ENCODE measurements at regions not wholly inside any gene's neighbourhood (a gene's known extent, or its start where the extent isn't known, plus 50 kb on each side); places are given as distances from the start of the nearest gene placed in this dataset.

- H3K4me1 Mint-ChIP-seq (ENCODE audit: low read depth) = no peaks in the 10 kb centered on the region
- no peak overlapping the region for H3K4me3 Mint-ChIP-seq
- no peak for DNase-seq
- H3K27ac Mint-ChIP-seq = no peak overlapping the region
- ATAC-seq (replicated peaks in 1 of 2) = no peak
- H3K27me3 Mint-ChIP-seq (ENCODE audit: low read depth) = no peaks in the 10 kb centered on the region
- peaks cover 0 to 2% of the 10 kb centered on the region in 2 donors for H3K9me3 Mint-ChIP-seq
- H3K36me3 Mint-ChIP-seq (ENCODE audit: insufficient read depth in 2 of 2) = no peaks in the 10 kb centered on the region
Measured at GRCh38 chr1:170377440-170377839, 154.5 kb upstream of the GORAB start.

- Mint-ChIP-seq H3K27ac (no peak overlapping the region), H3K4me1 (ENCODE audit: low read depth) (no peaks in the 10 kb centered on the region), H3K27me3 (ENCODE audit: low read depth) (no peaks in the 10 kb centered on the region), H3K36me3 (ENCODE audit: insufficient read depth in 2 of 2) (no peaks in the 10 kb centered on the region), H3K4me3 (no peak overlapping the region), H3K9me3 (peaks cover 0 to 2% of the 10 kb centered on the region in 2 donors)
- ATAC-seq (replicated peaks in 1 of 2) (no peak), DNase-seq (no peak)
Measured at GRCh38 chr1:170377896-170378634, 153.9 kb upstream of the GORAB start.

GRCh38 chr1:170385750-170386149 is 146.2 kb upstream of the GORAB start:
- Mint-ChIP-seq H3K4me3 (no peak overlapping the region), H3K27me3 (ENCODE audit: low read depth) (no peaks in the 10 kb centered on the region), H3K27ac (no peak overlapping the region), H3K36me3 (ENCODE audit: insufficient read depth in 2 of 2) (no peaks in the 10 kb centered on the region), H3K4me1 (ENCODE audit: low read depth) (no peaks in the 10 kb centered on the region), H3K9me3 (no peaks in the 10 kb centered on the region)
- no peak for DNase-seq
- ATAC-seq (replicated peaks in 1 of 2) = no peak

DNA sequence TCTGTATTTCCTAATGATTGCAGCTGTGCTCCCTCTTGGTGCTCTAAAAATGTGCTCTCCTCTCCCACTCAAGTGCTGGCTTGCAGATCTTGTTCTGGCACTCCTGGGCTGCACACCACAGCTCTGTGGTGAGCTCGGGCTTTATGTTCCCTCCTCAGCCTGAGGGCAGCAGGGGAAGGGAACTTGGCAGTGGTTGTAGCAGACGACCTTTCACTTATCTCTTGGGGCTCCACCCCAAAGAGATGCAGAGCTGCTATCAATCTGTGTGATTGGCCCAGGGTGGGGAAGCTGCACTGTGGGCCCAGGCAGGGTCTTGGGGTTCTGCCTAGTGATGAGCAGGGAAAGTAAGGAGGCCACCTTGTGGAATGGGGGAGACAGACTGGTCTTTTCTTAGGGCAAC is 143.5 kb upstream of the GORAB start:
- ATAC-seq (replicated peaks in 1 of 2) (no peak), DNase-seq (no peak)
- Mint-ChIP-seq H3K4me1 (ENCODE audit: low read depth) (no peaks in the 10 kb centered on the region), H3K9me3 (no peaks in the 10 kb centered on the region), H3K36me3 (ENCODE audit: insufficient read depth in 2 of 2) (no peaks in the 10 kb centered on the region), H3K27ac (no peak overlapping the region), H3K4me3 (no peak overlapping the region), H3K27me3 (ENCODE audit: low read depth) (no peaks in the 10 kb centered on the region)

GRCh38 chr1:170395149-170395548 is 136.8 kb upstream of the GORAB start:
- Mint-ChIP-seq H3K4me3 (no peak overlapping the region), H3K27ac (no peak overlapping the region), H3K36me3 (ENCODE audit: insufficient read depth in 2 of 2) (no peaks in the 10 kb centered on the region), H3K4me1 (ENCODE audit: low read depth) (no peaks in the 10 kb centered on the region), H3K9me3 (peaks cover 0 to 4% of the 10 kb centered on the region in 2 donors), H3K27me3 (ENCODE audit: low read depth) (no peaks in the 10 kb centered on the region)
- DNase-seq (no peak), ATAC-seq (replicated peaks in 1 of 2) (no peak)

DNA sequence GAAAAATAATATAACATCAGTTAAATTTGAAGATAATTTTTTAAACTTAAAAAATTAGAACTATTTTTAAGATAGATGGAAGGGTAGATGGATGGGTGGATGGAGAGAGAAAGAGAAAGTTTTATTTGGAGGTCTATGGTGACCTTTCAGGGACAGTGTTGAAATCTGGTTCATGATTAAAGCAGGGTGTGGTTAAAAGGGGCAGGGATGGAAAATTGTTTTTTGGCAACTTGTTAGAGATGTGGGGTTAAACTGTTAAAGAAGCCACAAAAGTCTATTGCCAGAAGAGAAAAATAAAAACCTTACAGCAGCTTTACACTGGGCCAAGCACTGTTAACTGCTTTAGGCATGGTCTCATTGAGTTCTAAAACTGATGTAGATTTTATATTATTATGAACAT is 134.9 kb upstream of the GORAB start:
- Mint-ChIP-seq H3K4me1 (ENCODE audit: low read depth) (no peaks in the 10 kb centered on the region), H3K36me3 (ENCODE audit: insufficient read depth in 2 of 2) (no peaks in the 10 kb centered on the region), H3K9me3 (peaks cover 0 to 4% of the 10 kb centered on the region in 2 donors), H3K27me3 (ENCODE audit: low read depth) (no peaks in the 10 kb centered on the region), H3K4me3 (no peak overlapping the region), H3K27ac (no peak overlapping the region)
- DNase-seq (no peak), ATAC-seq (replicated peaks in 1 of 2) (no peak)

DNA sequence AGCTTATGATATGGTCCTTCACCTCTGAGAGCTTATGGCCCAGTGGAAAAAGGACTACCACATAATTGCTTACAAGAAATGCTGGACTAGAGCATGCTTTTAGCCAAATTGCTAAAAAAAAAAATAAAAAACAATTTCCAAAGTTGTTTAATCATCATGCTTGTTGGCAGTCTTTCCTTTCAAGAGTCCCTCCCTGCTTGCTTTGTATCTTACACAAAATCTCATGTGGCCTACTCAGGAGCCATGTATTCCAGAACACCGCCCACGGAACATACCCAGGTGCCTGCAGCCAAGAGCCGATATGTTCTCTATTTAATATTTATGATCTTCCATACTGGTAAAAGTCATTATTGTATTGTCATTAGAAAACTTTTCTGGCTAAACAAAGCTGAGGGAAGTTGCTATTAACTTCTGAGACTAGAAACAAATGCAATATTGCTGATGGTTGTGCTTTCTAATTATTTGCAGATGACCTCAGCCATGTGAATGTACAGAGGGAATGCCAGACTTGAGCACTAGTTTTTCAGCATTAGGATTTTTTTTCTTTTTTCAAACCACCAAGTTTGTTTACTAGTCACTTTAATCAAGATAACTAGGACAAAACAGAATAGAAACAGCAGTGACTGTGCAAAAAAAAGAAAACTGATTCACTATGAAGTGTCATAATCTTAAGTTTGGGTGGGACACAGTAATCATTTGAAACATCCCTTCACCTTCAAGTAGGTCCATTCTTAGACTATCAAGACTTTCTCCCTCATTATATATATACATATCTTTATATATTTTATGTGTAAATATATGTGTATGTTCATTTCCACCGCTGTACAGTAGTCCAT is 129.3 kb upstream of the GORAB start:
- DNase-seq (no peak), ATAC-seq (replicated peaks in 1 of 2) (no peak)
- Mint-ChIP-seq H3K4me3 (no peak overlapping the region), H3K27ac (no peak overlapping the region), H3K4me1 (ENCODE audit: low read depth) (no peaks in the 10 kb centered on the region), H3K9me3 (no peaks in the 10 kb centered on the region), H3K27me3 (ENCODE audit: low read depth) (no peaks in the 10 kb centered on the region), H3K36me3 (ENCODE audit: insufficient read depth in 2 of 2) (no peaks in the 10 kb centered on the region)

GRCh38 chr1:170407138-170407537 is 124.8 kb upstream of the GORAB start:
- Mint-ChIP-seq H3K4me3 (no peak overlapping the region), H3K9me3 (no peaks in the 10 kb centered on the region)

DNA sequence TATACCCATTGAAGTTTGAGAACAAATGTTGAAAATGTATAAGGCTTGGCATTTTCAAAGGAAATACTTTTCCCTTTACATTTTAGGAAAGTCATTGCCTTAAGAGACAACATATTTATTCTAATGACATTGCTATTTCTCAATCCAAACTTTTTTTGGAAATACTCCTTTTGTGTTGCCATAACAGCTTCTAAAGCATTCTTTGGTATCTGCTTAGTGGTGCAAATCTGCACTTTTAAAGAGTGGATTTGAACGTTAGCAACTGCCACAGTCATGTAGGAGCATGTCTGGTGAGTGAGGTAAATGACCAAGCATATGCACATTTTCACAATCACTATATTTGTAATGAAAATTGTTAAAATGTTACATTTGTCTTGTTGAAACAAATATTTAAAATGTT is 124.4 kb upstream of the GORAB start:
- no peak overlapping the region for H3K27ac Mint-ChIP-seq
- no peak overlapping the region for H3K4me3 Mint-ChIP-seq
- no peak for DNase-seq
- no peak for ATAC-seq (replicated peaks in 1 of 2)
- H3K27me3 Mint-ChIP-seq (ENCODE audit: low read depth) = peaks cover 6% of the 10 kb centered on the region
- H3K36me3 Mint-ChIP-seq (ENCODE audit: insufficient read depth in 2 of 2) = no peaks in the 10 kb centered on the region
- no peaks in the 10 kb centered on the region for H3K9me3 Mint-ChIP-seq
- H3K4me1 Mint-ChIP-seq (ENCODE audit: low read depth) = no peaks in the 10 kb centered on the region

More at GRCh38 chr1:170407138-170407537, 124.8 kb upstream of the GORAB start:
- no peak overlapping the region for H3K27ac Mint-ChIP-seq
- H3K27me3 Mint-ChIP-seq (ENCODE audit: low read depth) = peaks cover 6% of the 10 kb centered on the region
- H3K36me3 Mint-ChIP-seq (ENCODE audit: insufficient read depth in 2 of 2) = no peaks in the 10 kb centered on the region
- DNase-seq (no peak), ATAC-seq (replicated peaks in 1 of 2) (no peak)
- H3K4me1 Mint-ChIP-seq (ENCODE audit: low read depth) = no peaks in the 10 kb centered on the region

- ATAC-seq (replicated peaks in 1 of 2) (no peak), DNase-seq (no peak)
- no peaks in the 10 kb centered on the region for H3K9me3 Mint-ChIP-seq
- no peaks in the 10 kb centered on the region for H3K4me1 Mint-ChIP-seq (ENCODE audit: low read depth)
- no peak overlapping the region for H3K27ac Mint-ChIP-seq
- no peak overlapping the region for H3K4me3 Mint-ChIP-seq
- H3K36me3 Mint-ChIP-seq (ENCODE audit: insufficient read depth in 2 of 2) = no peaks in the 10 kb centered on the region
- peaks cover 6% of the 10 kb centered on the region for H3K27me3 Mint-ChIP-seq (ENCODE audit: low read depth)
Measured at GRCh38 chr1:170410401-170411166, 121.4 kb upstream of the GORAB start.

DNA sequence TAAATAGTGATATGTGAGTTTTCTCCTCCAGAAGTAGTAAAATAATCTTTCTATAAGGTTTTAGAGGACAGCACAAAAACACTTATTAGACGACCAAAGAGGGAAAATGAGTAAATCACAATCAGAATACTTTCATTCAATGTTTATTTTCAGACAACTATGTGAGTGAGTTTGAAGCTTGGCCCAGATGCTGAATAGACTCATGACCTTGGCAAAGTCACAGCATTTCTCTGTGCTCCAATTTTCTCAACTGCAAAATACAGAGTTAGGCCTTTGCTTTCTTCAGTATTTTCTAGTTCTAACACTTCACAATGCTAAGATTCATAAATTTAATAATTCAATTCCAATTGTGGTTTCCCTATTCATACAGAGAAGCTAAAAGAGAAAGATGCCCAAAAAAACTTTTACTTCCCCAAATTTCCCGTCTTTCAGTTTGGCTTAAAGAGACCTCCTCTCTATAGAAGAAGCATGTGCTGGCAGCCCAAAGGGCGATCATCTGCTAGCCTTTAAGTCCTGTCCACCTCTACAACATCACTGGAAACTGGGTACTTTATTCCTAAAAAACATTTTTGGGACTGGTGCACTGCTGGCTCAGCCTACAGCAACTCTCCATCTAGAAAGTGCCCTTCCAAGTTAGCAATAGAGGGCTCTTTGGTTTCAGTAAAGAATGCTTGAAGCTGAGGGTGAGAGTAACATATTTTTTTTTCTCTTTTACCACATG is 116.8 kb upstream of the GORAB start:
- ATAC-seq (replicated peaks in 1 of 2) = no peak
- Mint-ChIP-seq H3K36me3 (ENCODE audit: insufficient read depth in 2 of 2) (peaks cover 1 to 2% of the 10 kb centered on the region in 2 donors), H3K27me3 (ENCODE audit: low read depth) (peaks cover 6% of the 10 kb centered on the region)

GRCh38 chr1:170415710-170416372 is 116.1 kb upstream of the GORAB start:
- no peak for ATAC-seq (replicated peaks in 1 of 2)
- Mint-ChIP-seq H3K36me3 (ENCODE audit: insufficient read depth in 2 of 2) (peaks cover 1 to 2% of the 10 kb centered on the region in 2 donors), H3K4me3 (no peak overlapping the region), H3K4me1 (ENCODE audit: low read depth) (no peaks in the 10 kb centered on the region), H3K27me3 (ENCODE audit: low read depth) (peaks cover 6% of the 10 kb centered on the region), H3K9me3 (peaks cover 0 to 11% of the 10 kb centered on the region in 2 donors), H3K27ac (no peak overlapping the region)
- no peak for DNase-seq

More for the DNA sequence above, 116.8 kb upstream of the GORAB start:
- Mint-ChIP-seq H3K9me3 (peaks cover 0 to 11% of the 10 kb centered on the region in 2 donors), H3K4me1 (ENCODE audit: low read depth) (no peaks in the 10 kb centered on the region), H3K27ac (no peak overlapping the region), H3K4me3 (no peak overlapping the region)
- no peak for DNase-seq

Measured in activated T-cell treated with anti-CD3 and anti-CD28 coated beads, Interleukin-2, amount 50 U/mL, for 72 hours (primary cell).